HG02943 (cell line): ENCODE measurements at regions not wholly inside any gene's neighbourhood (a gene's known extent, or its start where the extent isn't known, plus 50 kb on each side); places are given as distances from the start of the nearest gene placed in this dataset.

Experiments
- ATAC-seq: cut with Tn5 transposase; IDR thresholded peaks from one replicate; pipeline ENCODE4 v1.9.1; 2021; ENCODE audit warnings: mild to moderate bottlenecking, low read depth, moderate library complexity; ENCODE audit not compliant: unreplicated experiment

GRCh38 chr4:28654618-28655017, 1794.0 kb downstream of the STIM2 start:
- ATAC-seq = no peak

GRCh38 chr4:28665306-28665705, 1804.7 kb downstream of the STIM2 start:
- no peak for ATAC-seq

DNA sequence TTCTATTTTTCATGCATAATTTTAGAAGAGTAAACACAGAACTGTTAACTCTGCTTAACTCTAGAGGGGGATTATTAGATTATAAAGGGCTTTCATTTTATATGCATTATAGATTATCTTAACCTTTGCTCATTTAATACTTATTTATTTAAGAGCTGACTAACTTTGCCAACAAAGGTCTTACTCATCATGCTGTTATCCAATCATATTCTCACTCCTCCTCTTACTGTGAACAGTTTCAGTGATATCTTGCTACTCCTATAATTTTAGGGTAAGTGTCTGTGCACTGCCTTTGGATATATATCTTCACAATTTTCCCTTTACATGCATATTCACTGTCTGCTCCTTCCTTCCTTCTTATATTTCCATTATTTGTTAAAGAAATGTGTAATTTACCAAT, 1814.9 kb downstream of the STIM2 start:
- no peak for ATAC-seq

GRCh38 chr4:28677808-28678207, 1817.2 kb downstream of the STIM2 start:
- ATAC-seq = no peak

- no peak for ATAC-seq
Measured at GRCh38 chr4:28682847-28683246, 1822.2 kb downstream of the STIM2 start.

DNA sequence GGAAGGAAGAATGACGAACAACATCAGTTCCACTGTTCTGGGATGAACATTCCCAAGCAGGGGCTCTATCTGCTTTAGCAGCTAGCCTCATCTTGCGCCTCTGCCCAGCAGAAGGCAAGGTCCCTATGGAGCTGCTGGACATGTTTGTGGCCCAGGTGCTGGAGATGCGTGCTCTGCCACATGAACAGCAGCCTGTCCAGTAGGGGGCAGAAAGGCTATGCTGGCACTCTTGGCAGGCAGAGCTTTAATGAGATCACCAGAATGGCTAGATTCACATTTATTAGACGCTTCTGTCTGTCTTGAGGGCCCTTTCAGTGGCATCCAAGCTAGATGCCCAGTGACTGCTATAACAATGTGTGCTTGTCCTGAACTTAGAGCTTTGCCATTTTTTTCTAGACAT, 1826.0 kb downstream of the STIM2 start:
- no peak for ATAC-seq

GRCh38 chr4:28690890-28691289, 1830.2 kb downstream of the STIM2 start:
- ATAC-seq = no peak

DNA sequence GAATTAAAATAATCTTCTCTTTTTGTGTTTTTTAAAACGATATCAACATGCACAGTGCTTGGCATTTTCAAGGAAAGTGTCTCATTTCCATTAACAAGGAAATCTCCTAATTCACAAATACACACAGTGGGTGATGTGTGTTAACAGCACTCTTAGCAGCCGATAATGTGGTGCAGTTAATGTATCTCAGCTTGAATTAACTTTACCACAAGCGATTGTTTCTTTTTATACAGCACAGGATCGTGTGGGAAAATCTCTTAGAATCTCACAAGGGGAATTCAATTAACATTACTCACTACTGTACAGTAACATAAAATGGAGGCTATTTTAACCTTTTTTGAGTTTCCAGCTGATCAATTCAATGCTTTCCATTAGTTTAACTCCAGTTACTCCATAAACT, 1841.9 kb downstream of the STIM2 start:
- no peak for ATAC-seq

GRCh38 chr4:28709891-28710290, 1849.2 kb downstream of the STIM2 start:
- ATAC-seq = no peak

DNA sequence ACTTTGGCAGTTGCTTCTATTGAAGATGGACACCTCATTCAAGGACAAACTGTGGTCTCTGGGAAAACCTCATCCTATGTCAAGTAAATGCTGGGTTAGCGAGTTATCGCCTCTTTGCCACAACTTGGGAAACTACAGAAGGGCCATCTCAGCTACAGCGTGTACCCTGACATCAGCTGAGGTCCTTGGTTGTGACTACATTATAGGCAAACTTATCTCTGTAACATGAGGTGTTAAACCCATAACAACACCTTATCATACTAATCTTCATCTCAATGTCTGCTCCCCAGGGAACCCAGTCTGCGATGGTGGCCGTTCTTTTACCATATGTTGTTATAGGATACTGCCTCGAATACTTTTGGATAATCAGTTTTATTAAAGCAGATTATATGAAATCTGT, 1862.7 kb downstream of the STIM2 start:
- no peak for ATAC-seq

GRCh38 chr4:28724239-28724638, 1863.6 kb downstream of the STIM2 start:
- no peak for ATAC-seq

DNA sequence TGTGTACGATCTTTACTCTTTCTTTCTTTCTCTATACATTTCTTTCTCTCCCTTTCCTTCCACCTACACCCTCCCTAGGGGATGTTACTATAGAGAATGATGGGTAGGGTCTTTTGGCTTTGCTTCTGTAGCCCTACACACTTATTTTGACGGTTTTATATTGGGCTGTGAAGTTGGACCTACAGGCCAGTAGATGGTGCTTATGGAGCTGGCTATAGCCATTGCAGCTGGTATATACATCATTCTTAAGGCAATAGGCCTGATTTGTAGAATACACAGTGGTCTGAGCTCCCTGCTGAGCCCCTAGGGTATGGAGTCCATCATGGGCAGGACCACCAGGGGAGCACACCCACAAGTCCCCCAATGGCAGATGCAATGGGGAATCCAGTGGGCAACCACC, 1869.7 kb downstream of the STIM2 start:
- no peak for ATAC-seq

- ATAC-seq = no peak
Measured at GRCh38 chr4:28744066-28744465, 1883.4 kb downstream of the STIM2 start.

DNA sequence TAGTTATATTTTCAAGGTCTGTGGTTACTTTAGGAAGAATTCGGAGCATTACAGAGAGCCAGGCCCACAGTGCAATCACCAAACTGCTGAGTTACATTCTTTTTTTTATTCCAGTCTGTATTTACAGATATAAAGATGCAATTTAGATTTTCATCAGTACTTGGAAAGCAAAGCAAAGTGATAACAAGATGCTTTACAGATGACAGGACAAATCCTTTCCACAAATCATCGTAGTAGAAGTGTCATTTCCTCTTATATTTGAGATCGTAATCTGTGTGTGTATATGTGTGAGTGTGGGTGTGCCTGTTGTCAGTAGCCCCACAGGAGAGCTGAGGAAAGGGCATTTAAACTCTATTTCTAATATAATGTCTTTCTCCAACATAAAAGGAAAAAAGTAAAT, 1893.7 kb downstream of the STIM2 start:
- no peak for ATAC-seq

GRCh38 chr4:28755081-28755480, 1894.4 kb downstream of the STIM2 start:
- no peak for ATAC-seq

DNA sequence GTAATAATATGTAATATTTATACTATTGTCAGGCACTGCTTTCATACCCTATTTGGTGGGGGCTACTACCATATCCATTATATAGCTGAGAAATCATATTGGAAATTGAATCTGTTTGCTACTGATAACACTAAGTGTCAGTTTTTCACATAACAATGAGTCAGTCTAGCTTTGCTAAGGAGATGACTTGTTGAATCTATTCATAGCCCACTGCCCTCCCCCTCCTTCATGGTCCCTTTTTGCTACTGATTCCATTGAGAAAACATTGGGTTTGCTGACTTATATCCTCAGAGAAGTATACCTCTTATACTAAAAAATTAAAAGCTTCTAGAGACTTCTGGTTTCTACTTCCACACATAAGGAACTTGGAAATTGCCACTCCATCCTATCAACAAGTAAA, 1898.4 kb downstream of the STIM2 start:
- no peak for ATAC-seq

GRCh38 chr4:28760003-28760402, 1899.4 kb downstream of the STIM2 start:
- no peak for ATAC-seq

- ATAC-seq = no peak
Measured at GRCh38 chr4:28772066-28772465, 1911.4 kb downstream of the STIM2 start.

- ATAC-seq = no peak
Measured at GRCh38 chr4:28772788-28773187, 1912.1 kb downstream of the STIM2 start.

- no peak for ATAC-seq
Measured at GRCh38 chr4:28774344-28774743, 1913.7 kb downstream of the STIM2 start.

GRCh38 chr4:28776004-28776403, 1915.4 kb downstream of the STIM2 start:
- no peak for ATAC-seq

- no peak for ATAC-seq
Measured at GRCh38 chr4:28784188-28784587, 1923.5 kb downstream of the STIM2 start.

DNA sequence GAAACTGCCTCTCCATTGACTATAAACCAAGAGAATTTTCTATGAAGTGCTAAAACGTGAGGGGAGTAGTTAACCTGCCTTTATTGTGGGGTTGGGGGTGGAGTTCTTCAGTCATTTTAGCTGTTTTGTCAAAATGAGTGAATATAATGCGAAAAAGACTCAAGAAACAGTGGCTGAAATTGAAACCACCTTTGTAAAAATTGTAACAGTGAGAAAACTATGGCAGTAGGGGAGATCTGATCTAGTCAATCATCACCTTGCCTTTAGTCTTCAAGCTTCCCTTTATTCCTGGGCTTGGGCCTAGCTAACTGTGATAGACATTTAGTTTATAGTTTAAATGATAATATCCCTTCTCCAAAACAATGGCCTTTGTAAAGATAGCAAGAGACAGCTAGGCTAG, 1927.3 kb downstream of the STIM2 start:
- ATAC-seq = no peak
